Bronchial epithelial cell (primary cell): ENCODE measurements at regions not wholly inside any gene's neighbourhood (a gene's known extent, or its start where the extent isn't known, plus 50 kb on each side); places are given as distances from the start of the nearest gene placed in this dataset.
"Not testable (repeated sequence)": the region's sequence is repeated elsewhere in the genome, so short reads cannot be mapped to it uniquely, and the experiment has no call there.

Experiments used
- DNase-seq: peaks from one replicate; pipeline ENCODE4 v3.0.0-alpha.2; 2010; ENCODE audit warnings: low read depth
- FAIRE-seq: peaks from 2 replicates; lab custom pipeline; 2011; peaks lifted over from hg19 to GRCh38; lab: Jason Lieb, UNC
- H3K27me3 ChIP-seq: 2 replicates; pipeline ENCODE4 v1.5.1; 2011; ENCODE audit warnings: low read length; ENCODE audit not compliant: control insufficient read depth, insufficient read depth
- H3K36me3 ChIP-seq: 2 replicates; pipeline ENCODE4 v1.5.1; 2011; ENCODE audit warnings: low read length; ENCODE audit not compliant: control insufficient read depth, insufficient read depth
- H3K4me3 ChIP-seq: 2 replicates; pipeline ENCODE4 v1.5.1; 2011; ENCODE audit warnings: mild to moderate bottlenecking, low read depth, low read length, control low read depth
- TF ChIP-seq, protein P1 (sequence below): IDR thresholded peaks from 2 replicates; pipeline ENCODE4 v1.5.1; 2011; ENCODE audit warnings: mild to moderate bottlenecking, moderate library complexity, low read length, control low read depth, inconsistent platforms; ENCODE audit not compliant: insufficient read depth, severe bottlenecking

DNA sequence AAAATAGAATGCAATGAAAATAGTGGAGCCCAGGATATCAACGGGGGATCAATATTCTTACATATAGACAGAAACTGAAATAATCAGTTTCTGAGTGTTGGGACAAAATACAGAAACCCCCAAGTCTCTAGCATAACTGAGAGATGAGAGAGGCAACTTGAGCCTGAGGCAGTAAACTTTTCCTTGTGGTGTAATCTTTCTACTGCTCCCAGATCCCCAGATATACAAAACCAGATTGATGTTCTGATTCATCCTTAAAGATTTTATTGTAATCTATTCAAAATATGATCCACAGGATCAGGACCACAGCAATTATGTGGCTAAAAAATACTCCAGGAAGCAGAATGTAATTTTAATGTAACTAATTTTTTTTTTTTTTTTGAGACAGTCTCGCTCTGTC is 2282.6 kb downstream of the ARAP2 start:
- Histone ChIP-seq H3K27me3 (no peaks in the 10 kb centered on the region), H3K4me3 (no peak overlapping the region), H3K36me3 (no peaks in the 10 kb centered on the region)
- DNase-seq (no peak), FAIRE-seq (no peak)
- TF ChIP-seq, protein P1, sequence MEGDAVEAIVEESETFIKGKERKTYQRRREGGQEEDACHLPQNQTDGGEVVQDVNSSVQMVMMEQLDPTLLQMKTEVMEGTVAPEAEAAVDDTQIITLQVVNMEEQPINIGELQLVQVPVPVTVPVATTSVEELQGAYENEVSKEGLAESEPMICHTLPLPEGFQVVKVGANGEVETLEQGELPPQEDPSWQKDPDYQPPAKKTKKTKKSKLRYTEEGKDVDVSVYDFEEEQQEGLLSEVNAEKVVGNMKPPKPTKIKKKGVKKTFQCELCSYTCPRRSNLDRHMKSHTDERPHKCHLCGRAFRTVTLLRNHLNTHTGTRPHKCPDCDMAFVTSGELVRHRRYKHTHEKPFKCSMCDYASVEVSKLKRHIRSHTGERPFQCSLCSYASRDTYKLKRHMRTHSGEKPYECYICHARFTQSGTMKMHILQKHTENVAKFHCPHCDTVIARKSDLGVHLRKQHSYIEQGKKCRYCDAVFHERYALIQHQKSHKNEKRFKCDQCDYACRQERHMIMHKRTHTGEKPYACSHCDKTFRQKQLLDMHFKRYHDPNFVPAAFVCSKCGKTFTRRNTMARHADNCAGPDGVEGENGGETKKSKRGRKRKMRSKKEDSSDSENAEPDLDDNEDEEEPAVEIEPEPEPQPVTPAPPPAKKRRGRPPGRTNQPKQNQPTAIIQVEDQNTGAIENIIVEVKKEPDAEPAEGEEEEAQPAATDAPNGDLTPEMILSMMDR: no peak

DNA sequence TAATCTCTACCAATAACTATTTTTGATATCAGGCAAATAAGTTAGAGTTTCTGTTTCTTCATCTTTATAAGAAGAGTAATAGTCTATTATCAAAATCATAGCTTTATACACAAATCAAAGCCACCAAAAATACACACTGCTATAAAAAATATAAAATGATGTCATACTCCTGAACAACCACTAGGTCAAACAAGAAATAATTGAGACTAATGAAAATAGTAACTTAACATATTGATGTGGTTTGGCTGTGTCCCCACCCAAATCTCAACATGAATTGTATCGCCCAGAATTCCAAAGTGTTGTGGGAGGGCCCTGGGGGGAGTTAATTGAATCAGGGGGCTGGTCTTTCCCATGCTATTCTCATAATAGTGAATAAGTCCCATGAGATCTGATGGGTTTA is 2277.5 kb downstream of the ARAP2 start:
- DNase-seq (no peak), FAIRE-seq (no peak)
- no peak overlapping the region for H3K4me3 ChIP-seq
- H3K36me3 ChIP-seq: no peaks in the 10 kb centered on the region
- TF ChIP-seq, protein P1: no peak
- no peaks in the 10 kb centered on the region for H3K27me3 ChIP-seq

DNA sequence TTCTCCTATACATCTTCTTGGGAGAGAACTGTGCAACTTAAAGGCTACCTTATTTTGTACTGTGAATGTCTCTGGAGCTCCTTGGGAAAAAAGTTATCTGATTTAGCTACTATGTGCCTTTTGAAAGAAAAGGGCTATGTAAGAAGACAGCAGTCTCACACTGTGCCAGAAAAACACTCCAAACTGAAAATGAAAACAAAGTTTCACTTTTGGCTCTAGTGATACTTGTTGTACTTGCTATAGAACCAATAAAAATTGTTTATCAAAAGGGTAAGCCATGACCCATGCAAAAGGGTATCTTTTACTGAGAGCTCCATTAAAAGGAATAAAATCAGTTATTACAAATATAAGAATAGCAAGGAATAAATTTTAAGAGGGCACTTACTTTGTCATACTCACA is 2270.0 kb downstream of the ARAP2 start:
- no peak for FAIRE-seq
- TF ChIP-seq, protein P1: no peak

DNA sequence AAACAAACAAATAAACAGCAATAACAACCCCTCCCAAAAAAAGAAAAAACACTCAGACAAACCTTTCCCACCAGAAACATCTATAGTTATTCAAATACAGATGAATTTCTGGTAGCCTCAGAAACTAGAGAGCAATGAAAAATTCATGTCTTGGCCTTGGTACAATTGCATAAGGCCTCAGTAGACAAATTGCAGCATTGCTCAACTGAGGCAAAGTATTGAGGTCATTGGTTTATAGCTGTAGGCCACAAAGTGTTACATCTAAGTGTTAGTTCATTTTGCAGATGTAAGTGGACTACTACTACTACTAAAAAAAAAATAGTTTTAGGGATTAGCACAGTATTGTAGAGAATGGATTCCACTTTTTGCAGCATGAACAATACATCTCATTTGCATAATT is 2268.3 kb downstream of the ARAP2 start:
- Histone ChIP-seq H3K4me3 (no peak overlapping the region), H3K27me3 (no peaks in the 10 kb centered on the region), H3K36me3 (no peaks in the 10 kb centered on the region)
- DNase-seq: no peak
- TF ChIP-seq, protein P1: no peak
- no peak for FAIRE-seq

More for the DNA sequence above, 2270.0 kb downstream of the ARAP2 start:
- no peaks in the 10 kb centered on the region for H3K36me3 ChIP-seq
- DNase-seq: no peak
- no peaks in the 10 kb centered on the region for H3K27me3 ChIP-seq
- H3K4me3 ChIP-seq: no peak overlapping the region

DNA sequence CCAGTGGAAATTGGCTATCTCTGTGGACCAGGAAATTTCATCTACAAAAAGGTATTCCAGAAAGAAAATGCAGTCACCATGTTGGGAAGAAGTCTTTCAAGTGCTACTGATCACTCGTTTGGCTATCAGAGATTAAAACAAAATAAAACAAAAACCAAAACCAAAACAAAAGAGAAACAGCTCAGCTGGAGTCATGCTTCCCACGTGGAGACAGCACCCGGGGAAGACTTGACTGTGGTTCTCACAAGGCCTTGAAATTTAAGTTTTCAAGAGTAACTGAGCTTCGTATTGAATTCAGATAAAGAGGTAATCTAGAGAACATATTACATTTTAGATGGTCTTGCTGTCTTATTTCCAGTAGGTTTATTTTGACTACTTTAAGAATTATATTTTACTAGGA is 2264.5 kb downstream of the ARAP2 start:
- not testable (repeated sequence) for H3K4me3 ChIP-seq, DNase-seq
- FAIRE-seq: peak; percentile 28

DNA sequence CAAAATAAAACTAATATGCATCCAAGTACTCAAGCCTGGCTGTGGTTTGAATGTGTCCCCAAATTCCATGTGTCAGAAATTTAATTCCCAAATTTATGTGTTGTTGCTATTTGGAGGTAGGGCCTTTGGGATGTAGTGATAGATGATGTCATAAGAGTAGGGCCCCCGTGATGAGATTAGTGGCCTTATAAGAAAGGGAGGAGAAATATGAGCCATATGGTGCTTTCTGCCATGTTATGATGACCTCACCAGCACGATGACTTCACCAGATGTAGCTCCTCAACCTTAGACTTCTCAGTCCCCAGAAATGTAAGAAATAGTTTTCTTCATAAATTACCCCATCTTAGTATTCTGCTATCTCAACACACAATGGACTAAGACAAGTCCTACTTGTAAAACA is 2264.0 kb downstream of the ARAP2 start:
- Histone ChIP-seq H3K27me3 (no peaks in the 10 kb centered on the region), H3K4me3 (no peak overlapping the region), H3K36me3 (no peaks in the 10 kb centered on the region)
- TF ChIP-seq, protein P1: no peak
- DNase-seq: no peak
- FAIRE-seq: no peak

More for the DNA sequence above, 2264.5 kb downstream of the ARAP2 start:
- H3K27me3 ChIP-seq, H3K36me3 ChIP-seq: not testable (repeated sequence)
